Skin of body (tissue), 2 donors: ENCODE measurements at regions not wholly inside any gene's neighbourhood (a gene's known extent, or its start where the extent isn't known, plus 50 kb on each side); places are given as distances from the start of the nearest gene placed in this dataset. TPM values are rescaled to one million over a fixed set of nuclear protein-coding genes. Genes with fewer than 3 reads are reported as not detected.
A peak's percentile ranks its signal among the peaks of the same experiment; 100 is the strongest.

Source experiments
- DNase-seq: peaks from one replicate; lab custom pipeline; 2025; lab: John Stamatoyannopoulos, UW
- small RNA-seq: library from RNA; depleted of rRNA; stranded (forward); fragments of <200 nt; gene quantifications from one replicate; pipeline ENCODE3, GENCODE V24; 2014; ENCODE audit warnings: low replicate concordance

DNA sequence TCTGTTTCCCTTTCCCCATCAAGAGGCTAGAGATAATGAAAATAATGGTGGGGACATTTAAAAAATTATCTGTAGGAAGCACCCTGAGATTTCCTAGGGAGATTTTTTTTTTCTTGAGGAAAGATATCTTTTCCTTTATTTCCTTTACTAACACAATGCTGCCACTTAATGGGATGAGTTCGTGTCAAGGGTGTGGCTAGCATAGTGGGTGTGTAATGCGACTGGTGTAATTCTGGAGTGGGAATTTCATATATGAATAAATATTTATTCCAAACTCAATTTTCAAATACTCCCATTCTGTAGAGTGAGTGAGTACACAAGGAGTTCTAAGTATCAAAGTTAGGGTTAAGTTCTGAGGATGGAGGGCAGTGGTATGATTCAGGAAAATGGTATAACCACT, 66.1 kb upstream of the GALNT15 start:
- DNase-seq, result no peak

- DNase-seq, result no peak
Measured at GRCh38 chr3:16109929-16110328, 64.6 kb upstream of the GALNT15 start.

GRCh38 chr3:16112910-16113504, 61.5 kb upstream of the GALNT15 start:
- DNase-seq, result peak; percentile 25

- no peak for DNase-seq
Measured at GRCh38 chr3:16113704-16114103, 60.8 kb upstream of the GALNT15 start.

DNA sequence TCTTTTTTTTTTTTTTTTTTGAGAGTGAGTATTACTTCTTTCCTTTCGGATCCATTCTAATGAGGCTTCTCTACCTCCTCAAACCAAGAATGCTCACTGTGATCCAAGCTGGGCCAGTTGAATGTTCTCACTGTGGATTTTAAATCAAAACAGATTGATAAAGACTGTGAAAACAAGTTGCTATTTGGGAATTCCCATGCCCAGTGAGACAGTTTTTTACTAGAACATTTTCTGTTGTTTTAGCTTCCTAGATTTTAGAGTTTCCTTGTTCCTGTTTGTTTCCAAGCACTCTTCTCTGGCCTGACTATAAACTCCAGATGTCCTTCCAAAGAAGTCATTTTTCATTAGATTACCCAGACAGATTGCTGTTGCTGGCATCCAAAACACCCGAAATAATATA, 60.1 kb upstream of the GALNT15 start:
- no peak for DNase-seq

DNA sequence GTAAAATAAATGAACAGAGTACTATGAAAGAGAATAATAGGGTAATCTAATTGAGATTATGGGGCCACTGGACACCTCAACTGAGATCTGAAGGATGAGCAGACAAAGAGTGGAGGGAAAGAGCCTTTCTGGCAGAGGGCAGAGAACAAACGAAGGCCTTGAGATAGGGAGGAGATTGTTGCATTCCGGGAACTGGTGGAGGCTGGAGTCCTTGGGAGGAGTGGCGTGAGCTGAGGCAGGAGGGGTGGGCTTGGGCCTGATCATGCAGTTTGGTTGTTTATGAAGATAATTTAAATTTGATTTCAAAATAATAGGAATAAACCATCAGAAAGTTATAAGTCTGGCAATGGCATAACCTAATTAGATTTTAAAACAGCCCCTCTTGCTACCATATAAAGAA, 59.5 kb upstream of the GALNT15 start:
- no peak for DNase-seq

DNA sequence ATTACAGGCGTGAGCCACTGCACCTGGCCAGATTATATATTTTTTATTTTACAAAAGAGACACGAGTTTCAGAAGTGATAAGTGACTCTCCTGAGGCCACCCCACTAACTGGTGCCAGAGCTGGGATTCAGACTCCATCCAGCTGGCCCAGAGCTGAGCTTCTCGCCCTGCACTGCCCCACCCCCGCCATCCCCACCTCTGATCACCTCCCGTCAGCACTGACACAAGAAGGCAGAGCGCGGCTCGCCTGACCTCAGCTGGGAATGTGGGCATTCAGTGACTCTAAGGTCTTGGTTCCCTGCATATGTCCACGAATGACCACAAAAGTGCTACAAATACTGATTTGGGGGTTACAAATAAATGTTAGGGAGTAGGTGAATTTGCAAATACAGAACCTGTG, 56.1 kb upstream of the GALNT15 start:
- no peak for DNase-seq

DNA sequence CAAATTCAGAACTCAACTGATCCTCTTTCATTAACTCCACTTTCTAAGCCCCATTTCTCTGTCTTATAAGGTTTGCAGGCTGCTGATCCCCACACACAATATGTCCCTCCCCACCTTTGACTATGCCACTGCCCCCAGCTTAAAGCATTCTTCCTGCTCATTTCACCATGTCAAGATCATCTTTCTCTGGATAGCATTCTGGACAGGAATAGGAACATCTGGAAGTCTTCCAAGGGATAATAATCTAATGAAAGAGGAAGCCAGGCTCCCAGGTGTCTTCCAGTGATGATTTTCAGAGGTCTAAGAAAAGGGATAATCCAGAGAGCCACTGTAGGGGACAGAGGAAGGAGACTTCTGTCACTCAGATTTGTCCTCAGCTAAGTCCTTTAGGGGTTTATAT, 54.6 kb upstream of the GALNT15 start:
- no peak for DNase-seq

GRCh38 chr3:16121391-16121790, 53.1 kb upstream of the GALNT15 start:
- DNase-seq, result no peak

DNA sequence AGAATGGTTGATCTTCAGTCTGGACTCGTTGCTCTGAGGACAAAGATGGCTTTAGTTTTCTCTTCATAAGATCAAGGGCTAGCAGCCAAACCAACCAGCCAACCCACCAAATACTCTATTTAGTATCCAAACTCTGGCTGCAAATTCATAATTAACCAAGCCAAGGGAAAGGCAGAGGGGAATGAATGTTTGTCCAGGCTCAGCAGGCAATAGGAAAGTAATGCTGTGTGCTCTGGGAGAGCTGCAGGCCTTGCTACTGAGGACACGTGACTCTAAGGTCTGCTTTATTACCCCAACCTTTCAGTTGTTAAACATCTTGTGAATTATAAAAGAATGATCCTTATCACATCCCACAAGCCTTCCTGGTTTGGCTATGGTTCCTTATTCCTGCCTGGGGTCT, 52.3 kb upstream of the GALNT15 start:
- DNase-seq, result no peak

- no peak for DNase-seq
Measured at GRCh38 chr3:16122661-16123060, 51.8 kb upstream of the GALNT15 start.

GRCh38 chr3:16124636-16125035, 49.8 kb upstream of the GALNT15 start:
- DNase-seq, result no peak

Small RNAs in the stretch of these regions (small RNA-seq; reads per million reads assigned to genes)
- gene MIR563, result not detected
